GM23338 (cell line): ENCODE measurements at regions not wholly inside any gene's neighbourhood (a gene's known extent, or its start where the extent isn't known, plus 50 kb on each side); places are given as distances from the start of the nearest gene placed in this dataset.

Source experiments
- ATAC-seq: fragments of 200-7000 bp; cut with Tn5 transposase; 3 replicates; pipeline ENCODE4 v1.9.1; 2020
- DNase-seq: peaks from one replicate; pipeline ENCODE4 v3.0.0-alpha.2; 2015; ENCODE audit warnings: low spot score
- H2AFZ ChIP-seq: fragments of 200-600 bp; sonication (generic); 2 replicates; pipeline ENCODE4 v1.8.0; 2016; ENCODE audit warnings: antibody characterized with exemption, mild to moderate bottlenecking, moderate library complexity
- H3F3A ChIP-seq: fragments of 200-600 bp; sonication (generic); replicated peaks from 2 replicates; pipeline ENCODE4 v1.8.0; 2017; ENCODE audit warnings: antibody characterized with exemption, mixed run types, low read depth
- H3K27ac ChIP-seq: fragments of 200-600 bp; sonication (generic); 2 replicates; pipeline ENCODE4 v1.6.1; 2016; ENCODE audit warnings: low read depth
- H3K27me3 ChIP-seq: fragments of 200-600 bp; sonication (generic); 2 replicates; pipeline ENCODE4 v1.8.0; 2016; ENCODE audit warnings: mild to moderate bottlenecking, mixed run types, moderate library complexity; ENCODE audit not compliant: insufficient read depth
- H3K36me3 ChIP-seq: fragments of 200-600 bp; sonication (generic); 2 replicates; pipeline ENCODE4 v1.8.0; 2016; ENCODE audit warnings: mild to moderate bottlenecking; ENCODE audit not compliant: insufficient read depth
- H3K4me1 ChIP-seq: fragments of 200-600 bp; sonication (generic); 2 replicates; pipeline ENCODE4 v1.8.0; 2016; ENCODE audit warnings: mild to moderate bottlenecking, moderate library complexity; ENCODE audit not compliant: insufficient read depth
- H3K4me2 ChIP-seq: fragments of 200-600 bp; sonication (generic); 2 replicates; pipeline ENCODE4 v1.7.1; 2017; ENCODE audit warnings: mixed run types
- H3K4me3 ChIP-seq: fragments of 200-600 bp; sonication (generic); 2 replicates; pipeline ENCODE4 v1.6.1; 2016; ENCODE audit warnings: mixed run types
- H3K79me2 ChIP-seq: fragments of 200-600 bp; sonication (generic); replicated peaks from 2 replicates; pipeline ENCODE4 v1.8.0; 2017; ENCODE audit warnings: mild to moderate bottlenecking; ENCODE audit not compliant: insufficient read depth
- H3K9me2 ChIP-seq: fragments of 200-600 bp; sonication (generic); 2 replicates; pipeline ENCODE4 v1.8.0; 2017; ENCODE audit not compliant: insufficient read depth
- H4K20me1 ChIP-seq: fragments of 200-600 bp; sonication (generic); replicated peaks from 2 replicates; pipeline ENCODE4 v1.8.0; 2017; ENCODE audit warnings: mild to moderate bottlenecking; ENCODE audit not compliant: insufficient read depth
- H3K27ac Mint-ChIP-seq: 2 replicates; pipeline ENCODE4 v1.8.0; 2020; ENCODE audit warnings: inconsistent platforms, mild to moderate bottlenecking, moderate library complexity, mixed read lengths
- H3K27me3 Mint-ChIP-seq: 3 replicates; pipeline ENCODE4 v1.8.0; 2022; ENCODE audit warnings: low read depth, mild to moderate bottlenecking, moderate library complexity, mixed read lengths, inconsistent platforms; ENCODE audit not compliant: insufficient read depth, poor library complexity
- H3K36me3 Mint-ChIP-seq: 3 replicates; pipeline ENCODE4 v1.8.0; 2021; ENCODE audit warnings: low read depth, mild to moderate bottlenecking, inconsistent platforms, moderate library complexity, mixed read lengths
- H3K4me1 Mint-ChIP-seq: 3 replicates; pipeline ENCODE4 v1.8.0; 2020; ENCODE audit warnings: mild to moderate bottlenecking, inconsistent platforms, mixed read lengths
- H3K4me3 Mint-ChIP-seq: 3 replicates; pipeline ENCODE4 v1.8.0; 2021; ENCODE audit warnings: moderate library complexity, mild to moderate bottlenecking, inconsistent platforms, mixed read lengths
- H3K9me3 Mint-ChIP-seq: 3 replicates; pipeline ENCODE4 v1.8.0; 2020; ENCODE audit warnings: moderate library complexity, mild to moderate bottlenecking, inconsistent platforms, mixed read lengths
- CREB1 ChIP-seq: fragments of 250-450 bp; sonication (Bioruptor Pico); IDR thresholded peaks from 2 replicates; pipeline ENCODE4 v1.5.0; 2020; ENCODE audit warnings: low read depth, mild to moderate bottlenecking, moderate library complexity
- EZH2 ChIP-seq: fragments of 200-600 bp; sonication (generic); IDR thresholded peaks from one replicate; pipeline ENCODE4 v1.8.0; 2017; ENCODE audit warnings: antibody characterized with exemption, mild to moderate bottlenecking, low read depth; ENCODE audit not compliant: unreplicated experiment
- EZH2phosphoT487 ChIP-seq: fragments of 200-600 bp; sonication (generic); IDR thresholded peaks from one replicate; pipeline ENCODE4 v1.8.1; 2018; ENCODE audit warnings: antibody characterized with exemption; ENCODE audit not compliant: unreplicated experiment
- JUNB ChIP-seq: IDR thresholded peaks from one replicate; pipeline ENCODE4 v1.6.1; 2016; ENCODE audit warnings: antibody characterized with exemption; ENCODE audit not compliant: unreplicated experiment
- NANOG ChIP-seq: IDR thresholded peaks from 2 replicates; pipeline ENCODE4 v1.6.1; 2016; ENCODE audit warnings: antibody characterized with exemption, borderline replicate concordance
- POLR2AphosphoS5 ChIP-seq: IDR thresholded peaks from 2 replicates; pipeline ENCODE4 v1.6.1; 2016; ENCODE audit warnings: antibody characterized with exemption, low read depth
- STAT1 ChIP-seq: IDR thresholded peaks from one replicate; pipeline ENCODE4 v1.6.1; 2016; ENCODE audit warnings: antibody characterized with exemption; ENCODE audit not compliant: unreplicated experiment
- ZNF114 ChIP-seq: fragments of 250-450 bp; sonication (Bioruptor Pico); IDR thresholded peaks from 2 replicates; pipeline ENCODE4 v1.5.0; 2020; ENCODE audit warnings: mild to moderate bottlenecking, moderate library complexity
- ZNF331 ChIP-seq: fragments of 250-450 bp; sonication (Bioruptor Pico); IDR thresholded peaks from 2 replicates; pipeline ENCODE4 v1.5.0; 2020; ENCODE audit warnings: low read depth, mild to moderate bottlenecking, moderate library complexity
- TF ChIP-seq, protein P1 (sequence below), 2 experiments: fragments of 200-600 bp in 1 of 2; sonication (generic) in 1 of 2; conservative IDR thresholded peaks; 2 replicates each; pipeline versions ENCODE4 v1.5.1 to v1.6.1; 2016 to 2017; ENCODE audit warnings: antibody characterized with exemption in 2 of 2, low read depth in 2 of 2, mild to moderate bottlenecking in 2 of 2, moderate library complexity in 1 of 2
- TF ChIP-seq, protein P2 (sequence below): IDR thresholded peaks from one replicate; pipeline ENCODE4 v1.6.1; 2018; ENCODE audit warnings: antibody characterized with exemption; ENCODE audit not compliant: unreplicated experiment
- TF ChIP-seq, protein P3 (sequence below): IDR thresholded peaks from 2 replicates; pipeline ENCODE4 v1.6.1; 2016; ENCODE audit warnings: antibody characterized with exemption

DNA sequence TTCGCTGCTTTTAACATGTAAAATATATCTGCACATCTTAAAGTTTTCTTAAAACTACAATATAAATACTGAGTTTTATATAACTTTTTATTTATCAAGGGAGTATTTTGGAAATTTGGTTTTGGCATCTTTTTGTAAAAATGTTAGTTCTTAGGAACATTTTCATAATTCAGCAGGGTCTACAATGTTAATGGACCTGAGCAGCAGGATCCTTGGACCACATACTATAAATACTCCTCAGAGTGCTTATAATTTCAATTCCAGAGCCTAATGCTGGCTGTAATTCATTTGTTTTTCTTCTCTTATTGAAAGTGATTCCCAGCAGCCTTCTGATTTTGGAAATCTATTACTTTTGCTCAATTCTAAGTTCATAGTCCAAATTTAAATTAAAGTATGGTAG lies 1216.2 kb downstream of the MAT2B start:
- no peaks in the 10 kb centered on the region for H3K79me2 ChIP-seq
- TF ChIP-seq POLR2AphosphoS5: no peak
- Mint-ChIP-seq H3K36me3 (no peaks in the 10 kb centered on the region), H3K27me3 (no peaks in the 10 kb centered on the region), H3K4me3 (no peak overlapping the region), H3K27ac (no peak overlapping the region), H3K9me3 (no peaks in the 10 kb centered on the region; the same call in 2 of the 3 replicates), H3K4me1 (no peaks in the 10 kb centered on the region)
- ATAC-seq (no peak), DNase-seq (no peak)
- H3K4me3 ChIP-seq: no peak overlapping the region
- no peak overlapping the region for H3K4me2 ChIP-seq
- no peak overlapping the region for H2AFZ ChIP-seq
- no peak overlapping the region for H3K27ac ChIP-seq
- H3K36me3 ChIP-seq: no peaks in the 10 kb centered on the region
- no peaks in the 10 kb centered on the region for H4K20me1 ChIP-seq
- no peaks in the 10 kb centered on the region for H3K9me2 ChIP-seq
- H3F3A ChIP-seq: no peaks in the 10 kb centered on the region
- H3K4me1 ChIP-seq: no peaks in the 10 kb centered on the region
- H3K27me3 ChIP-seq: no peaks in the 10 kb centered on the region

DNA sequence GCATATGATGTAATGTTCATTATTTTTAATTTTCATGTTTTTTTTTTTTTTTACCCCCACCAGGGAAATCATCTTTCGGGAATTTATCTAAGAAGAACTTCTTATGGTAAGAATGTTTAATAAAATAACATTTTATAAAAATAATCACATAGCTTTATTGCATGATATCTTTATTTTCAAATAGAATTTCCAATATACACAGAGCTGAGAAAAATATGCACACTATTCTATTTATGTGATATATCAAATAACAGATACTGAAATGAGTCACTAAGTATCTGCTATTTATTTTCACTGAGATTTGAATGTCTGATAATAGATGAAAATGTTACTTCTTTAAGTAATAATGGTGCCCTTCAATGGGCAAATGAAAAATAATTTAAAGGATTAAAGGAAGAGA lies 1217.3 kb downstream of the MAT2B start:
- Mint-ChIP-seq H3K9me3 (no peaks in the 10 kb centered on the region; the same call in 2 of the 3 replicates), H3K36me3 (no peaks in the 10 kb centered on the region), H3K27ac (no peak overlapping the region), H3K4me1 (no peaks in the 10 kb centered on the region), H3K4me3 (no peak overlapping the region), H3K27me3 (no peaks in the 10 kb centered on the region)
- H3K4me2 ChIP-seq: no peak overlapping the region
- DNase-seq (no peak), ATAC-seq (no peak)
- H4K20me1 ChIP-seq: no peaks in the 10 kb centered on the region
- H3K4me1 ChIP-seq: no peaks in the 10 kb centered on the region
- H3K4me3 ChIP-seq: no peak overlapping the region
- H3K27ac ChIP-seq: no peak overlapping the region
- no peaks in the 10 kb centered on the region for H3K27me3 ChIP-seq
- no peaks in the 10 kb centered on the region for H3K9me2 ChIP-seq
- no peaks in the 10 kb centered on the region for H3K36me3 ChIP-seq
- H2AFZ ChIP-seq: no peak overlapping the region
- no peaks in the 10 kb centered on the region for H3F3A ChIP-seq
- H3K79me2 ChIP-seq: no peaks in the 10 kb centered on the region
- TF ChIP-seq ZNF114 (no peak), CREB1 (CRISPR knock-in tag) (no peak), EZH2phosphoT487 (no peak), JUNB (no peak), EZH2 (no peak), ZNF331 (CRISPR knock-in tag) (no peak), NANOG (no peak), POLR2AphosphoS5 (no peak), STAT1 (no peak)
- TF ChIP-seq, protein P1, sequence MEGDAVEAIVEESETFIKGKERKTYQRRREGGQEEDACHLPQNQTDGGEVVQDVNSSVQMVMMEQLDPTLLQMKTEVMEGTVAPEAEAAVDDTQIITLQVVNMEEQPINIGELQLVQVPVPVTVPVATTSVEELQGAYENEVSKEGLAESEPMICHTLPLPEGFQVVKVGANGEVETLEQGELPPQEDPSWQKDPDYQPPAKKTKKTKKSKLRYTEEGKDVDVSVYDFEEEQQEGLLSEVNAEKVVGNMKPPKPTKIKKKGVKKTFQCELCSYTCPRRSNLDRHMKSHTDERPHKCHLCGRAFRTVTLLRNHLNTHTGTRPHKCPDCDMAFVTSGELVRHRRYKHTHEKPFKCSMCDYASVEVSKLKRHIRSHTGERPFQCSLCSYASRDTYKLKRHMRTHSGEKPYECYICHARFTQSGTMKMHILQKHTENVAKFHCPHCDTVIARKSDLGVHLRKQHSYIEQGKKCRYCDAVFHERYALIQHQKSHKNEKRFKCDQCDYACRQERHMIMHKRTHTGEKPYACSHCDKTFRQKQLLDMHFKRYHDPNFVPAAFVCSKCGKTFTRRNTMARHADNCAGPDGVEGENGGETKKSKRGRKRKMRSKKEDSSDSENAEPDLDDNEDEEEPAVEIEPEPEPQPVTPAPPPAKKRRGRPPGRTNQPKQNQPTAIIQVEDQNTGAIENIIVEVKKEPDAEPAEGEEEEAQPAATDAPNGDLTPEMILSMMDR (conservative IDR thresholded peaks at IDR 0.05; ENCODE audit: low read depth in 2 of 2): no peak
- TF ChIP-seq, protein P2, sequence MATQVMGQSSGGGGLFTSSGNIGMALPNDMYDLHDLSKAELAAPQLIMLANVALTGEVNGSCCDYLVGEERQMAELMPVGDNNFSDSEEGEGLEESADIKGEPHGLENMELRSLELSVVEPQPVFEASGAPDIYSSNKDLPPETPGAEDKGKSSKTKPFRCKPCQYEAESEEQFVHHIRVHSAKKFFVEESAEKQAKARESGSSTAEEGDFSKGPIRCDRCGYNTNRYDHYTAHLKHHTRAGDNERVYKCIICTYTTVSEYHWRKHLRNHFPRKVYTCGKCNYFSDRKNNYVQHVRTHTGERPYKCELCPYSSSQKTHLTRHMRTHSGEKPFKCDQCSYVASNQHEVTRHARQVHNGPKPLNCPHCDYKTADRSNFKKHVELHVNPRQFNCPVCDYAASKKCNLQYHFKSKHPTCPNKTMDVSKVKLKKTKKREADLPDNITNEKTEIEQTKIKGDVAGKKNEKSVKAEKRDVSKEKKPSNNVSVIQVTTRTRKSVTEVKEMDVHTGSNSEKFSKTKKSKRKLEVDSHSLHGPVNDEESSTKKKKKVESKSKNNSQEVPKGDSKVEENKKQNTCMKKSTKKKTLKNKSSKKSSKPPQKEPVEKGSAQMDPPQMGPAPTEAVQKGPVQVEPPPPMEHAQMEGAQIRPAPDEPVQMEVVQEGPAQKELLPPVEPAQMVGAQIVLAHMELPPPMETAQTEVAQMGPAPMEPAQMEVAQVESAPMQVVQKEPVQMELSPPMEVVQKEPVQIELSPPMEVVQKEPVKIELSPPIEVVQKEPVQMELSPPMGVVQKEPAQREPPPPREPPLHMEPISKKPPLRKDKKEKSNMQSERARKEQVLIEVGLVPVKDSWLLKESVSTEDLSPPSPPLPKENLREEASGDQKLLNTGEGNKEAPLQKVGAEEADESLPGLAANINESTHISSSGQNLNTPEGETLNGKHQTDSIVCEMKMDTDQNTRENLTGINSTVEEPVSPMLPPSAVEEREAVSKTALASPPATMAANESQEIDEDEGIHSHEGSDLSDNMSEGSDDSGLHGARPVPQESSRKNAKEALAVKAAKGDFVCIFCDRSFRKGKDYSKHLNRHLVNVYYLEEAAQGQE: no peak
- TF ChIP-seq, protein P3, sequence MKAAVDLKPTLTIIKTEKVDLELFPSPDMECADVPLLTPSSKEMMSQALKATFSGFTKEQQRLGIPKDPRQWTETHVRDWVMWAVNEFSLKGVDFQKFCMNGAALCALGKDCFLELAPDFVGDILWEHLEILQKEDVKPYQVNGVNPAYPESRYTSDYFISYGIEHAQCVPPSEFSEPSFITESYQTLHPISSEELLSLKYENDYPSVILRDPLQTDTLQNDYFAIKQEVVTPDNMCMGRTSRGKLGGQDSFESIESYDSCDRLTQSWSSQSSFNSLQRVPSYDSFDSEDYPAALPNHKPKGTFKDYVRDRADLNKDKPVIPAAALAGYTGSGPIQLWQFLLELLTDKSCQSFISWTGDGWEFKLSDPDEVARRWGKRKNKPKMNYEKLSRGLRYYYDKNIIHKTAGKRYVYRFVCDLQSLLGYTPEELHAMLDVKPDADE: no peak
